Keratinocyte (primary cell): ENCODE measurements at regions not wholly inside any gene's neighbourhood (a gene's known extent, or its start where the extent isn't known, plus 50 kb on each side); places are given as distances from the start of the nearest gene placed in this dataset.

Source experiments
- DNase-seq: peaks from one replicate; pipeline ENCODE4 v3.0.0-alpha.2; 2011; ENCODE audit warnings: low read depth, missing footprints, low spot score
- FAIRE-seq: peaks from 2 replicates; lab custom pipeline; 2011; peaks lifted over from hg19 to GRCh38; lab: Jason Lieb, UNC
- H2AFZ ChIP-seq: 2 replicates; pipeline ENCODE4 v1.6.0; 2012; ENCODE audit warnings: low read length, control low read depth, inconsistent platforms; ENCODE audit not compliant: control insufficient read depth
- H3K27ac ChIP-seq: 2 replicates; pipeline ENCODE4 v1.5.1; 2011; ENCODE audit warnings: low read length; ENCODE audit not compliant: control insufficient read depth, insufficient read depth
- H3K27me3 ChIP-seq: 3 replicates; pipeline ENCODE4 v1.6.0; 2011; ENCODE audit warnings: low read length; ENCODE audit not compliant: control insufficient read depth, insufficient read depth; ENCODE audit errors: extremely low read depth
- H3K36me3 ChIP-seq, 2 experiments: 2 replicates in 1 of 2; 3 replicates in 1 of 2; pipeline ENCODE4 v1.5.1; 2011; ENCODE audit warnings: low read length in 2 of 2, mild to moderate bottlenecking in 1 of 2; ENCODE audit not compliant: control insufficient read depth in 2 of 2, insufficient read depth in 2 of 2; ENCODE audit errors: extremely low read depth in 1 of 2
- H3K4me1 ChIP-seq: 3 replicates; pipeline ENCODE4 v1.5.1; 2011; ENCODE audit warnings: low read length; ENCODE audit not compliant: control insufficient read depth, insufficient read depth; ENCODE audit errors: extremely low read depth
- H3K4me2 ChIP-seq: 3 replicates; pipeline ENCODE4 v1.6.0; 2011; ENCODE audit warnings: low read depth, low read length; ENCODE audit not compliant: control insufficient read depth, insufficient read depth; ENCODE audit errors: extremely low read depth
- H3K4me3 ChIP-seq, 3 experiments: fragments of 200-600 bp in 1 of 3; sonication (generic) in 1 of 3; 2 replicates in 2 of 3; 3 replicates in 1 of 3; pipeline ENCODE4 v1.5.1; 2011 to 2016; ENCODE audit warnings: low read length in 3 of 3, mild to moderate bottlenecking in 3 of 3, control low read depth in 2 of 3, inconsistent platforms in 1 of 3, low read depth in 1 of 3, mixed read lengths in 1 of 3, mixed run types in 1 of 3, moderate library complexity in 1 of 3; ENCODE audit not compliant: control insufficient read depth in 2 of 3, insufficient read depth in 2 of 3; ENCODE audit errors: extremely low read depth in 1 of 3
- H3K79me2 ChIP-seq: 2 replicates; pipeline ENCODE4 v1.6.0; 2012; ENCODE audit warnings: low read length; ENCODE audit not compliant: control insufficient read depth, insufficient read depth
- H3K9ac ChIP-seq: 3 replicates; pipeline ENCODE4 v1.6.0; 2011; ENCODE audit warnings: low read length; ENCODE audit not compliant: control insufficient read depth, insufficient read depth; ENCODE audit errors: extremely low read depth
- H3K9me1 ChIP-seq: 3 replicates; pipeline ENCODE4 v1.6.0; 2011; ENCODE audit warnings: low read length; ENCODE audit not compliant: control insufficient read depth, insufficient read depth; ENCODE audit errors: extremely low read depth
- H3K9me3 ChIP-seq: 2 replicates; pipeline ENCODE4 v1.5.1; 2012; ENCODE audit warnings: low read depth, low read length; ENCODE audit not compliant: control insufficient read depth
- H4K20me1 ChIP-seq: 3 replicates; pipeline ENCODE4 v1.6.0; 2011; ENCODE audit warnings: low read length; ENCODE audit not compliant: control insufficient read depth, insufficient read depth; ENCODE audit errors: extremely low read depth
- CTCF ChIP-seq, 3 experiments: IDR thresholded peaks in 1 of 3; conservative IDR thresholded peaks in 1 of 3; optimal IDR thresholded peaks in 1 of 3; 2 replicates in 2 of 3; 3 replicates in 1 of 3; pipeline versions ENCODE3 to v1.5.1; 2011; ENCODE audit warnings: low read length in 3 of 3, mild to moderate bottlenecking in 3 of 3, moderate library complexity in 2 of 3, control low read depth in 1 of 3, inconsistent platforms in 1 of 3; ENCODE audit not compliant: insufficient read depth in 2 of 3; ENCODE audit errors: extremely low read depth in 1 of 3
- EZH2 ChIP-seq: IDR thresholded peaks from one replicate; pipeline ENCODE4 v1.6.1; 2012; ENCODE audit warnings: inconsistent platforms, mild to moderate bottlenecking, low read length, moderate library complexity
- dilution Hi-C: fragments of 300-500 bp; cut with MboI; formaldehyde crosslinking; loops from one replicate; pipeline ENCODE4 v1.7.0; 2020; ENCODE audit warnings: low sequenced_read_pairs; ENCODE audit not compliant: extremely low pct_ligation_motif_present

GRCh38 chr7:112581529-112581928, 100.7 kb downstream of the LSMEM1 start:
- H3K4me3 ChIP-seq, result no peak overlapping the region
- H3K36me3 ChIP-seq, result no peaks in the 10 kb centered on the region
- no peak overlapping the region for H3K9ac ChIP-seq
- FAIRE-seq (no peak), DNase-seq (no peak)
- H3K79me2 ChIP-seq, result no peaks in the 10 kb centered on the region
- TF ChIP-seq EZH2 (no peak), CTCF (optimal IDR thresholded peaks at IDR 0.05 in 1 of 3, IDR thresholded peaks at IDR 0.05 in 1 of 3, conservative IDR thresholded peaks at IDR 0.05 in 1 of 3; ENCODE audit: extremely low read depth in 1 of 3, insufficient read depth in 2 of 3, low read length in 3 of 3) (no peak)
- no peak overlapping the region for H3K27ac ChIP-seq
- no peaks in the 10 kb centered on the region for H3K27me3 ChIP-seq
- dilution Hi-C loops, result no loop called here
- no peak overlapping the region for H2AFZ ChIP-seq
- no peaks in the 10 kb centered on the region for H3K9me3 ChIP-seq
- H3K9me1 ChIP-seq, result no peaks in the 10 kb centered on the region
- H3K4me2 ChIP-seq, result no peak overlapping the region
- no peaks in the 10 kb centered on the region for H4K20me1 ChIP-seq
- H3K4me1 ChIP-seq, result peaks cover 9% of the 10 kb centered on the region

DNA sequence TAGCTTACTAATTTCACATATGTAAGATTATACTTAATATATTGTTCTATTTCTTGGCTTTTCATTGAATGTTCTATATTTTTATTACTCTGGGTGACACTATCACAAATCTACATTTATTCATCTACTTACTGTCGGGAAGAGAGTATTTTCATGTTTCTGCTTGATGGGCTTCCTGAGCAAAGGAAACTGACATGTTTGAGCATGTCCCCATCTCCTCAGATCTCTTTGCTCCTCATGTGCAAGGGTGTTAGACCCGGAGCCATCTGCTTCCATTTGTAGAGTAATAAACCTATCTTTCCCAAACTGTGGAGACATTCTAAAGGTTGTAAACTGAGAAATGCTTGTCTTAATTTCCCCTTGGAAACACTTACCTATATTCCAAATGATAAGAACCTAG, 103.5 kb downstream of the LSMEM1 start:
- dilution Hi-C loops, result no loop called here
- DNase-seq (peak; percentile 32), FAIRE-seq (peak; percentile 88)
- H4K20me1 ChIP-seq, result no peaks in the 10 kb centered on the region
- H3K36me3 ChIP-seq, result no peaks in the 10 kb centered on the region
- no peaks in the 10 kb centered on the region for H3K79me2 ChIP-seq
- peak overlapping the region; percentile 67 for H3K4me2 ChIP-seq
- no peak overlapping the region for H3K9ac ChIP-seq
- H3K27me3 ChIP-seq, result no peaks in the 10 kb centered on the region
- no peak for TF ChIP-seq CTCF (optimal IDR thresholded peaks at IDR 0.05 in 1 of 3, IDR thresholded peaks at IDR 0.05 in 1 of 3, conservative IDR thresholded peaks at IDR 0.05 in 1 of 3; ENCODE audit: extremely low read depth in 1 of 3, insufficient read depth in 2 of 3, low read length in 3 of 3)
- no peak for TF ChIP-seq EZH2
- peak overlapping the region; percentile 89 for H2AFZ ChIP-seq
- no peak overlapping the region for H3K4me3 ChIP-seq
- H3K9me1 ChIP-seq, result no peaks in the 10 kb centered on the region
- H3K4me1 ChIP-seq, result peaks cover 9% of the 10 kb centered on the region
- no peak overlapping the region for H3K27ac ChIP-seq
- H3K9me3 ChIP-seq, result no peaks in the 10 kb centered on the region
